ENCODE measurements at regions not wholly inside any gene's neighbourhood (a gene's known extent, or its start where the extent isn't known, plus 50 kb on each side); places are given as distances from the start of the nearest gene placed in this dataset.

GRCh38 chr9:74334271-74334670, 162.9 kb upstream of the RORB start:
- H3K9me2 ChIP-seq (ENCODE audit: low read depth, low read length) = no peaks in the 10 kb centered on the region
- no peak overlapping the region for H3K4me2 ChIP-seq (ENCODE audit: low read length)
- no peaks in the 10 kb centered on the region for H3K36me3 ChIP-seq (ENCODE audit: insufficient read depth, low read length)
- no peak overlapping the region for H3K4me3 ChIP-seq (ENCODE audit: low read depth, low read length, poor library complexity, severe bottlenecking)
- no peaks in the 10 kb centered on the region for H4K20me1 ChIP-seq (ENCODE audit: insufficient read depth, low read length)
- no peak overlapping the region for H3K27ac ChIP-seq (ENCODE audit: low read depth, low read length, poor library complexity, severe bottlenecking)
- H3K4me1 ChIP-seq (ENCODE audit: insufficient read depth, low read length, severe bottlenecking) = no peaks in the 10 kb centered on the region
- no peak overlapping the region for H2AFZ ChIP-seq (ENCODE audit: low read length)
- no peak overlapping the region for H3K9ac ChIP-seq (ENCODE audit: low read length)
- no peaks in the 10 kb centered on the region for H3K9me3 ChIP-seq (ENCODE audit: low read length)
- TF ChIP-seq, protein P1, sequence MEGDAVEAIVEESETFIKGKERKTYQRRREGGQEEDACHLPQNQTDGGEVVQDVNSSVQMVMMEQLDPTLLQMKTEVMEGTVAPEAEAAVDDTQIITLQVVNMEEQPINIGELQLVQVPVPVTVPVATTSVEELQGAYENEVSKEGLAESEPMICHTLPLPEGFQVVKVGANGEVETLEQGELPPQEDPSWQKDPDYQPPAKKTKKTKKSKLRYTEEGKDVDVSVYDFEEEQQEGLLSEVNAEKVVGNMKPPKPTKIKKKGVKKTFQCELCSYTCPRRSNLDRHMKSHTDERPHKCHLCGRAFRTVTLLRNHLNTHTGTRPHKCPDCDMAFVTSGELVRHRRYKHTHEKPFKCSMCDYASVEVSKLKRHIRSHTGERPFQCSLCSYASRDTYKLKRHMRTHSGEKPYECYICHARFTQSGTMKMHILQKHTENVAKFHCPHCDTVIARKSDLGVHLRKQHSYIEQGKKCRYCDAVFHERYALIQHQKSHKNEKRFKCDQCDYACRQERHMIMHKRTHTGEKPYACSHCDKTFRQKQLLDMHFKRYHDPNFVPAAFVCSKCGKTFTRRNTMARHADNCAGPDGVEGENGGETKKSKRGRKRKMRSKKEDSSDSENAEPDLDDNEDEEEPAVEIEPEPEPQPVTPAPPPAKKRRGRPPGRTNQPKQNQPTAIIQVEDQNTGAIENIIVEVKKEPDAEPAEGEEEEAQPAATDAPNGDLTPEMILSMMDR (IDR thresholded peaks at IDR 0.05; ENCODE audit: low read length) = no peak
- no peak for TF ChIP-seq EZH2 (IDR thresholded peaks at IDR 0.05; ENCODE audit: borderline replicate concordance, low read length)
- no peaks in the 10 kb centered on the region for H3K27me3 ChIP-seq (ENCODE audit: insufficient read depth, low read length)
- no peaks in the 10 kb centered on the region for H3F3A ChIP-seq (ENCODE audit: insufficient read depth, low read length)
- no peaks in the 10 kb centered on the region for H3K79me2 ChIP-seq (ENCODE audit: insufficient read depth, low read length)

DNA sequence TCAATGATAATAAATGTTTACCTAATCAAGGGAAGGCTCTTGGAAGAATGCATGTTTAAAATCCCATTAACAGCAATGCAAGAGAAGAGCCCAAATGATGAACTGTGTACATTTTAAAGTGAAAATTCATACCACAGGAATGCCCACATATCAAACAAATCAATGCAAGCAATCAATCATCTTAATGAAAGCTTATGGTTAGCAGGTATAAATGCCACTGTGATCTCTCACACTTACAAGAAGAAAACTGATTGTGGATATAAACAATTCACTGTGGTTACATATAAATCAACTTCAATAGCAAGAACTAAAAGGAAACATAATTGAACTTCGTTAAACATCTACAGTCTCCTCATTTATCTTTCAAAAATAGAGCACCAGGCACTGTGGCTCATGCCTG, 161.0 kb upstream of the RORB start:
- TF ChIP-seq, protein P1 (IDR thresholded peaks at IDR 0.05; ENCODE audit: low read length) = no peak
- no peak for TF ChIP-seq EZH2 (IDR thresholded peaks at IDR 0.05; ENCODE audit: borderline replicate concordance, low read length)
- H3K4me2 ChIP-seq (ENCODE audit: low read length) = no peak overlapping the region
- no peak overlapping the region for H3K27ac ChIP-seq (ENCODE audit: low read depth, low read length, poor library complexity, severe bottlenecking)
- H3K9me2 ChIP-seq (ENCODE audit: low read depth, low read length) = no peaks in the 10 kb centered on the region
- H3K9me3 ChIP-seq (ENCODE audit: low read length) = no peaks in the 10 kb centered on the region
- H3K4me1 ChIP-seq (ENCODE audit: insufficient read depth, low read length, severe bottlenecking) = no peaks in the 10 kb centered on the region
- H3K4me3 ChIP-seq (ENCODE audit: low read depth, low read length, poor library complexity, severe bottlenecking) = no peak overlapping the region
- no peaks in the 10 kb centered on the region for H3K79me2 ChIP-seq (ENCODE audit: insufficient read depth, low read length)
- no peak overlapping the region for H3K9ac ChIP-seq (ENCODE audit: low read length)
- H2AFZ ChIP-seq (ENCODE audit: low read length) = no peak overlapping the region
- H3K36me3 ChIP-seq (ENCODE audit: insufficient read depth, low read length) = no peaks in the 10 kb centered on the region
- H3K27me3 ChIP-seq (ENCODE audit: insufficient read depth, low read length) = no peaks in the 10 kb centered on the region
- H4K20me1 ChIP-seq (ENCODE audit: insufficient read depth, low read length) = no peaks in the 10 kb centered on the region
- H3F3A ChIP-seq (ENCODE audit: insufficient read depth, low read length) = no peaks in the 10 kb centered on the region

- H2AFZ ChIP-seq (ENCODE audit: low read length) = no peak overlapping the region
- TF ChIP-seq, protein P1 (IDR thresholded peaks at IDR 0.05; ENCODE audit: low read length) = no peak
- TF ChIP-seq EZH2 (IDR thresholded peaks at IDR 0.05; ENCODE audit: borderline replicate concordance, low read length) = no peak
- no peaks in the 10 kb centered on the region for H3K27me3 ChIP-seq (ENCODE audit: insufficient read depth, low read length)
- H3K36me3 ChIP-seq (ENCODE audit: insufficient read depth, low read length) = no peaks in the 10 kb centered on the region
- no peaks in the 10 kb centered on the region for H3K9me3 ChIP-seq (ENCODE audit: low read length)
- no peak overlapping the region for H3K27ac ChIP-seq (ENCODE audit: low read depth, low read length, poor library complexity, severe bottlenecking)
- H3K9me2 ChIP-seq (ENCODE audit: low read depth, low read length) = no peaks in the 10 kb centered on the region
- H3K79me2 ChIP-seq (ENCODE audit: insufficient read depth, low read length) = no peaks in the 10 kb centered on the region
- H3F3A ChIP-seq (ENCODE audit: insufficient read depth, low read length) = no peaks in the 10 kb centered on the region
- no peaks in the 10 kb centered on the region for H3K4me1 ChIP-seq (ENCODE audit: insufficient read depth, low read length, severe bottlenecking)
- no peak overlapping the region for H3K4me3 ChIP-seq (ENCODE audit: low read depth, low read length, poor library complexity, severe bottlenecking)
- H3K9ac ChIP-seq (ENCODE audit: low read length) = no peak overlapping the region
- H4K20me1 ChIP-seq (ENCODE audit: insufficient read depth, low read length) = no peaks in the 10 kb centered on the region
- no peak overlapping the region for H3K4me2 ChIP-seq (ENCODE audit: low read length)
These were observed 148.4 kb upstream of the RORB start for GRCh38 chr9:74348777-74349176.
